ENCODE measurements at regions not wholly inside any gene's neighbourhood (a gene's known extent, or its start where the extent isn't known, plus 50 kb on each side); places are given as distances from the start of the nearest gene placed in this dataset.

GRCh38 chr2:181124497-181124896, 144.1 kb downstream of the UBE2E3 start:
- no peak for TF ChIP-seq MED1 (CRISPR knock-in tag; IDR thresholded peaks at IDR 0.05)
- no peak for TF ChIP-seq PCBP1 (IDR thresholded peaks at IDR 0.05; ENCODE audit: borderline replicate concordance, low read depth, low read length)
- no peak for TF ChIP-seq IRF9 (CRISPR knock-in tag; IDR thresholded peaks at IDR 0.05; ENCODE audit: borderline replicate concordance)
- no peak for TF ChIP-seq ISL2 (CRISPR knock-in tag; IDR thresholded peaks at IDR 0.05)
- no peak for TF ChIP-seq CTCF (CRISPR knock-in tag; IDR thresholded peaks at IDR 0.05)

Data from HepG2 (cell line).